ENCODE measurements at regions not wholly inside any gene's neighbourhood (a gene's known extent, or its start where the extent isn't known, plus 50 kb on each side); places are given as distances from the start of the nearest gene placed in this dataset.

- Histone ChIP-seq H3K4me1 (replicated peaks) (no peaks in the 10 kb centered on the region), H3K36me3 (no peaks in the 10 kb centered on the region), H3K27ac (no peak overlapping the region), H3K27me3 (replicated peaks; ENCODE audit: insufficient read depth) (no peaks in the 10 kb centered on the region), H3K4me3 (no peak overlapping the region), H3K9me3 (no peaks in the 10 kb centered on the region)
- no peak for TF ChIP-seq POLR2A (IDR thresholded peaks at IDR 0.05)
- no peak for TF ChIP-seq CTCF (IDR thresholded peaks at IDR 0.05)
- TF ChIP-seq POLR2AphosphoS5 (IDR thresholded peaks at IDR 0.05): no peak
- WGBS: 97% methylated on average over 1 of the region's 1 CpG
- DNase-seq (ENCODE audit: low spot score): no peak
- intact Hi-C loops (cut with DNase I): no loop called here
Measured at GRCh38 chr6:140176306-140176705, 801.9 kb upstream of the CITED2 start.

- no peak for DNase-seq (ENCODE audit: low spot score)
- H3K4me1 ChIP-seq (replicated peaks): no peaks in the 10 kb centered on the region
- no peaks in the 10 kb centered on the region for H3K36me3 ChIP-seq
- no peak overlapping the region for H3K4me3 ChIP-seq
- no peak for TF ChIP-seq CTCF (IDR thresholded peaks at IDR 0.05)
- no peak for TF ChIP-seq POLR2AphosphoS5 (IDR thresholded peaks at IDR 0.05)
- no peak for TF ChIP-seq POLR2A (IDR thresholded peaks at IDR 0.05)
- H3K27ac ChIP-seq: no peak overlapping the region
- intact Hi-C loops (cut with DNase I): no loop called here
- no peaks in the 10 kb centered on the region for H3K27me3 ChIP-seq (replicated peaks; ENCODE audit: insufficient read depth)
- no peaks in the 10 kb centered on the region for H3K9me3 ChIP-seq
- WGBS: 93% methylated on average over 1 of the region's 1 CpG
Measured at GRCh38 chr6:140175486-140175885, 801.0 kb upstream of the CITED2 start.

- Histone ChIP-seq H3K4me3 (no peak overlapping the region), H3K4me1 (replicated peaks) (no peaks in the 10 kb centered on the region), H3K36me3 (no peaks in the 10 kb centered on the region), H3K9me3 (no peaks in the 10 kb centered on the region), H3K27ac (no peak overlapping the region), H3K27me3 (replicated peaks; ENCODE audit: insufficient read depth) (no peaks in the 10 kb centered on the region)
- 96% methylated on average over 2 of the region's 2 CpGs for WGBS
- no peak for DNase-seq (ENCODE audit: low spot score)
- intact Hi-C loops (cut with DNase I): no loop called here
- no peak for TF ChIP-seq POLR2AphosphoS5 (IDR thresholded peaks at IDR 0.05)
- no peak for TF ChIP-seq CTCF (IDR thresholded peaks at IDR 0.05)
- TF ChIP-seq POLR2A (IDR thresholded peaks at IDR 0.05): no peak
Measured at GRCh38 chr6:140174524-140174923, 800.1 kb upstream of the CITED2 start.

GRCh38 chr6:140168365-140168764 is 793.9 kb upstream of the CITED2 start:
- H3K27ac ChIP-seq: no peak overlapping the region
- 98% methylated on average over 3 of the region's 3 CpGs for WGBS
- DNase-seq (ENCODE audit: low spot score): no peak
- H3K4me1 ChIP-seq (replicated peaks): no peaks in the 10 kb centered on the region
- intact Hi-C loops (cut with DNase I): no loop called here
- no peaks in the 10 kb centered on the region for H3K9me3 ChIP-seq
- no peak for TF ChIP-seq CTCF (IDR thresholded peaks at IDR 0.05)
- TF ChIP-seq POLR2AphosphoS5 (IDR thresholded peaks at IDR 0.05): no peak
- no peak for TF ChIP-seq POLR2A (IDR thresholded peaks at IDR 0.05)
- H3K36me3 ChIP-seq: no peaks in the 10 kb centered on the region
- H3K4me3 ChIP-seq: no peak overlapping the region
- no peaks in the 10 kb centered on the region for H3K27me3 ChIP-seq (replicated peaks; ENCODE audit: insufficient read depth)

GRCh38 chr6:140160909-140161308 is 786.5 kb upstream of the CITED2 start:
- no peak overlapping the region for H3K27ac ChIP-seq
- intact Hi-C loops (cut with DNase I): no loop called here
- no peaks in the 10 kb centered on the region for H3K4me1 ChIP-seq (replicated peaks)
- TF ChIP-seq POLR2AphosphoS5 (IDR thresholded peaks at IDR 0.05) (no peak), POLR2A (IDR thresholded peaks at IDR 0.05) (no peak), CTCF (IDR thresholded peaks at IDR 0.05) (no peak)
- H3K27me3 ChIP-seq (replicated peaks; ENCODE audit: insufficient read depth): no peaks in the 10 kb centered on the region
- no peak for DNase-seq (ENCODE audit: low spot score)
- H3K9me3 ChIP-seq: no peaks in the 10 kb centered on the region
- H3K4me3 ChIP-seq: no peak overlapping the region
- 85% methylated on average over 1 of the region's 1 CpG for WGBS
- H3K36me3 ChIP-seq: no peaks in the 10 kb centered on the region
